Iris pigment epithelial cell (primary cell): ENCODE measurements at regions not wholly inside any gene's neighbourhood (a gene's known extent, or its start where the extent isn't known, plus 50 kb on each side); places are given as distances from the start of the nearest gene placed in this dataset.

Source experiments
- DNase-seq: peaks from one replicate; pipeline ENCODE4 v3.0.0-alpha.2; 2011; ENCODE audit warnings: low read depth

DNA sequence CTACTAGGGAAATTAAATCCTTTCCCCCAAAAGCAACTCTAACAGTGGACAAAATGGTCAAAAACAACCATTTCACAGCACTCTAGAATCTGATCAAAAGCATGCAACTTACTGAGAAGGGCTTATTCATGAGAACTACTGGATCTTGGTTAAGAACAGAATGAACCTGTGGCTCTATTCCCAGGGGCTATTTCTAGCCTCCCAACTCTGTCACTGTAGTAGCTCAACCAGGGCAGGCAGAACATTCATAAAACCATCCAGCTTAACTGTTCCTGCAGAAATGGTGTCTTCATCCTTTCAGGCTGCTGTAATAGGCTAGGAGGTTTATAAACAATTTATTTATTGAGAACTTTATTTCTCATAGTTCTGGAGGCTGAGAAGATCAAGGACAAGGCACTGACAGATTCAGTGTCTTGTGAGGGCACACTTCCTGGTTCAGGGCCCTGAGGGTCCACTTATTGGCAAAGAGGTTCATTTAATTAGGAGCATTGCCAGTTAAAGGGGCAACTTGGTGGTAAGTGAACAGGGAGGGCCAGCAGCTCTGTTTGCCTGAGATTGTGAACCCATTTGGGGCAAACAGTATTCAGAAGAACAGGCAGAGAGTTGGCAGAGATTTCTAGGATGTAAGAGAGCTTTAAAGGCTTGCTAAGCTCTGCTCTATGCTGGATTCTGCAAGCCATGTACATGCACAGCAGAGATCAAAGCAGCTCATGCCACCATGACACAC lies 238.5 kb upstream of the FBXL7 start:
- DNase-seq = no peak

DNA sequence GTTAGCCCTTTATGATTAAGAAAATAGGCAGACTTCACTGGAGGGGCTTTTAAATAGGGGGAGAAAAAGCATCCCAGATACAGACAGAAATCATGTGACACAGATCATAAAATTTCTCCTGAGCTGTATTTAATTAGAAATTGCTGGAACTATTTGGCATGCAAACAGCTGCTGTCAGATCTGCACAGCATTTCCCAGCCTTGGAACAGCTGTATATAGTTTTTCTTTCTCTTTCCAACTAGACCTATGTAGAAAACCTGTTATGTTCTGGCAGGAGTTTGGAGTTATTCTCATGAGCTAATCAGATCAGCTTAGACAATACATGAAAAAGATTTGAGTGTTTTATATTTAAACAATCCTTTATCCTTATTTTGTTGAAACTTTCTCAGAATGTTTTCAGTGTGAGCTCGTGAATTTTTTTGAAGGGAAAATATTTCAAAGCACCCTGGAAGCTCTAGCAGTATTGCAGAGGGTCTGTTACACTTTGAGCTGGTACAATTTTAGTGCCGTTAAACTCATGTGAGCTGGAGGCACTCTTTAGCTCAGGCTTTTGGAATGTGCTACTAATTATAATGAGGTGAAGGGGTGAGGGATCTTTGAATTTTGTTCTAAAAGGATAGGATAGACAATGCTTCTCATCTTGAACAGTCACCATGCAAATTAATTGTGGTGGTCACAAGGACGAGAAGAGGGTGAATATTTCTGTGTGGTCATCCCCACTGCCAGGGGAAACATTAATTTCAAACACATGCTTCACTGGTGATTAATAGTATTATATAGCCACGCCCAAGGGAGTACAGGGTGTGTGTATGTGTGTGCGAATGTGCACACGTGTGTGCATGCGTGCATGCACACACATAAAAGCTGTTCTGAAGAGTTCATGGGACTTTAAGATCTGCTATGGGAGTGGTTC lies 239.4 kb upstream of the FBXL7 start:
- DNase-seq = no peak

DNA sequence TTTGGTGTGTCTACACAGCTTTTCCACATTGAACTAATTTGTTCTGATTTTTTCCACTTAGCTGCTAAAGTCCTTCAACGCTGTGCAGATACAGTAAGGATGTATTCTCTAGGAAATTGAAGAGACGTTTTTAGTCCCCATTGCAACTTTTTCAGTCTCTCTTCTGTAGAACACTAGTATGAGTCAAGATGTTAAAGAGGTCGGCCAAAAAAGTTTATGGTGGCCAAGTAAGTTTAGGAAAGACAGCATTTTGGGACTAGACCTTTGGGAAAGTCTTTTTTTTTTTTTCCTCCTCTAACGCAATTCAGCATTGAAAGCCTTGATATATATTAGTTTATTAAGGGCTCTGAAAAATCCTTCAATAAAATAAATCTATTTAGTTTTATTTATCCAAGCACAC lies 243.5 kb upstream of the FBXL7 start:
- no peak for DNase-seq

DNA sequence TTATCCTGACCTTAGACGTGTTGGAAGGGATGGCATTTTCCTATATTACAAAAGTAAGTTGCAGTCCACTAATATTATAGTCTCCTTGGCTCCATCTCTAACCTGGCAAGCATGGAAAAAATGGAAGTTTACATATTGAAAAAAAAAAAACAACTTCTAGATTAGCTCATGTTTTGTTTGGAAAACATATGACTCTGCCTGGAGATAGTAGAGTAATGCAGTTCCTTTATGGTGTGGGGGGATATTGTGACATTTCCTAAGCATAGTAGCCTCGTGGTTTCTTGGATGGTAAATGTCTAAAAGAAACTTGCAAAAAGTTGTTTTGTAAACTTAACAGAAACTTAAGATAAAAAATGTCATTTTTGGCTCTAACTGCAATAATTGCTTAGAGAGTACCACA lies 244.4 kb upstream of the FBXL7 start:
- no peak for DNase-seq

DNA sequence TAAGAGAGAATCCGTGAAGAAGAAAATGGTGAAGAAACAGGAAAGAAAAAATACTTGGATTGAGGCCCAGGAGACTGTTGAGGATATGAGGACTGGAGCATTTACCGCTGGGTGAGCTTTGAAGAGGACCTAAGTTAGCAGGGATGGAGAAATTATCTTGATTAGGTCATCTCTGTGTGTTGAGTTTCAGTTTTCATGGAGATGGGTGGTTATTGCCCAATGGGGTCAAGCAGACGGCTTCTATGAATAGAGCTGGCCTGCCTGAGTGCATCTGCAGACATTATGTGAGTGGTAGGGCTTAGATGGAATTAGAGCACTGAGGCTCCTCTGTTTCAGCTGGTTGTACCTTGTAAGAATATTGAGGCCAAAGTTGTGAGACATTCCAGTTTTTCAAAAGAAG lies 245.4 kb upstream of the FBXL7 start:
- peak; percentile 75 for DNase-seq

DNA sequence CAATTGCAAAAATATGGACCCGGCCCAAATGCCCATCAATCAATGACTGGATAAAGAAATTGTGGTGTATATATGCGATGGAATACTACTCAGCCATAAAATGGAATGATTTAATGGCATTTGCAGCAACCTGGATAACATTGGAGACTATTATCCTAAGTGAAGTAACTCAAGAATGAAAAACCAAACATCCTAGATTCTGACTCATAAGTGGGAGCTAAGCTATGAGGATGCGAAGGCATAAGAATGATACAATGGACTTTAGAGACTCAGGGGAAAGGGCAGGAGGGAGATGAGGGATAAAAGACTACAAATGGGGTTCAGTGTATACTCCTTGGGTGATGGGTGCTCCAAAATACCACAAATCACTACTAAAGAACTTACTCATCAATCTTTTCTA lies 247.6 kb upstream of the FBXL7 start:
- no peak for DNase-seq

DNA sequence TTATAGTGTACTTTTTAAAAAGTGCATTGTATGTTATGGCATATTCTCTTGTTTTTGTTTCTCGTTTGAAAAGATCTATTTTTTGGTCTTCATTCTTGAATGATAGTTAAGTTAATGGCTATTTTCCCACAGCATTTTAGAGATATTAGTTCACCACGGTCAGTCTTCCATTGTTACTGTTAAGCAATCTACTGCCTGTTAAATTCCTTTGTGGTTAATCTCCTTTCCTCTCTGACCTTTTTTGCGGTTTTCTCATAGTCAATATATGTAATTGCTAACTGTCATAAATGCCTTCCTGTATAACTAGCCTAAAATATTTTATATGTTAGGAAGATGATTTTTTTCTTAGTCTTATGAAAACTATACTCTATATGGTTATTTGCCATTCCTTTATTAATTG lies 250.8 kb upstream of the FBXL7 start:
- peak; percentile 87 for DNase-seq

DNA sequence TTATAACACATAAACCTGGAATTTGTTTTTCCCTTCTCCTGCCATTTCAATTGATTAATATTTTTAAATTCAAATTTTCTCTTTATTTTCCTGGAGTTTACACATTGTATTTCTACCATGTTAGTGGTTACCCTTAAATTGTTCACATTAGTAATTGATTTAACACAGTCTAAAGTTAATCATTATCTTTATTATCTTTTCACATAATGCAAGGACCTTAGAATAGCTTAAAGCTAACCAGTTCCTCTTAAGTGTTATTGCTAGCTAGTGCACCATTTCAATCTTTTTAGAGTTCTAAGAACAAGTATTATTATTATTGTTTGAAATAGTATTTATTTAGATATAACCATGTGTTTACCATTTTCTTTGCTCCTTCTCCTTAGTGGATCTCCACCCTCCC lies 251.2 kb upstream of the FBXL7 start:
- no peak for DNase-seq

DNA sequence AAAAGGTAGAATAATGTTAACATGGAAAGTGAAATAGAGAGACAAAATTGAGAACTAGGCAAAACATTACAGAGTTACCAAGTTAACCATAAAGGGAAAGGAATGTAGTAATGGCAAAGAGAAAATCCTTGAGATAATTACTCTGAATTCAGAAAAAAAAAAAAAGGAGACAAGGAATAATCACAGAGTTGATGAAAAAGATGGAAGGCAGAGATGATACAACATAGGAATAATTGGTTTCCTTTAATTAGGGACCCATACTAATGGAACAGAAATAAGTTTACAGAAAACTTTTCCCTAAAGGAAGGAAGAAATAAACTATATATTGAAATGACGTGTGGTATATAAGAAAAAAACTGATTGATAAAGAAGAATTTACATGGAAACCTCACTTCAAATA lies 254.1 kb upstream of the FBXL7 start:
- DNase-seq = no peak

DNA sequence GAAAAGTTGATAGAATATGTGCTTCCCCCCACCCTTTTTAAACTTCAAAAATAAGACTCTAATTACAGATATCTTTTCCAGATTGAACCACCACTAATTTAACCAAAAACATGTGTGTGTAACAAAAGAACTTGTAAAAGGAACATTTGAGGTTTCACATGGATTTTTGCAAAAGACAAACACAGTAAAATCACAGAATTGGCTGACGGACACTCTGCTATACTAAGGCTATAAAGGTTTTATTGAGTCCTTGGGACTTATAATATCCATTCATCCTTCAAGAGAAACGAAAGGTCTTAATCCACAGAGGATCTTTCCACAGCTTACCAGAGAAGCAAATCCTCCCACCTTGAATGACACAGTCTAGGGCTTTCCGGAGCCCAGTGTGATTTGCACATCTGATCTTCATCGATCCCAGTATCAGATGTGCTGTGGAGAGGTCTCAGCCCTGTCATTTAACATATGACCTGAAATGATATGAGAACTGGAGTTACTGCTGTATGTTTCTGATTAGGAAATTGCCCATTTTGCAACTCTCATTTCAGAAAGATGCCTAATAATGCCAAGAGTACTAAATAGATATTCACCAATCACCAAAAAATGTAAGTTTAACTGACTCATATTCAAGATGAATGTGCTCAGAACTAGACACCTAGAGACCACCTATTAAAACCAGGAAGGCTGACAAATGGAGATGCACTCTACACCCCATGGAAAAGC lies 256.5 kb upstream of the FBXL7 start:
- no peak for DNase-seq

DNA sequence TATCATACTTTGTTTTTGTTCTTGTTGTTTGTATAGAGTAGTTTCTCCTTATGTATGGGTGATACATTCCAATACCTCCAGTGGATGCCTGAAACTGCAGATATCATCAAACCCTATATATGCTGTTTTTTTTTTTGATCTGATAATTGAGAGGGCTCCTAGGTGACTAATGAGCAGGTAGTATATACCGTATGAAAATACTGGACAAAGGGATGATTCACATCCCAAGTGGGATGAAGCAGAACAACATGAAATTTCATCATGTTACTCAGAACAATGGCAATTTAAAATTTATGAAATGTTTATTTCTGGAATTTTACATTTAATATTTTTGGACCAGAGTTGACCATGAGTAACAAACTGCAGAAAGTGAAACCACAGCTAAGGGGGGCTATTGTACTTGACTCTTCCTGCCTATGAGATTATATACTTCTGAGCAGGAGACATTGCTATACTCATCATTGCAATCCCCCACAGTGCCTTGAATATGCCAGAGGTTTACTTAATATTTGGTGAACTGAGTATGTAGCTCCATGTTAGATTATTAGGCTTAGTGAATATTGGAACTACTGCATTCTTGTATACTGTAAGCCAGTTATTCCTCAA lies 258.7 kb upstream of the FBXL7 start:
- no peak for DNase-seq

DNA sequence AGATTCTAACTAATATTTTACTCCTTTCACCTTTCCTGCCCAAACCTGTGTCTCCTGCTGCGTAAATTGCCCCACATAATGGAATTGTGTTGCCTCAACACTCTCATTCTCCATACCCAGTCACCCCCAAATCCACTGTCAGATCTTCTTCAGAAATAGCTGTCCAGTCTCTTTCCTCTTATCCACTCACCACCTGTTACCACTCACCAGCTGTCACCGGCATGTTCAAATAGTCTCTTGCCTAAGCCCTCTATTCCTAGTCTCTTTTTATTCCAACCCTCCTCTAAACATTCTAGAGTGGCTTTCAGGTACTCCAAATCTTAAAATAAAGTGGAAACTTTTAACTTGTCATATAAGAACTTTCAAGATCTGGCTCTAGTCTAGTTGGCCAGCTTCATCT lies 262.0 kb upstream of the FBXL7 start:
- no peak for DNase-seq

DNA sequence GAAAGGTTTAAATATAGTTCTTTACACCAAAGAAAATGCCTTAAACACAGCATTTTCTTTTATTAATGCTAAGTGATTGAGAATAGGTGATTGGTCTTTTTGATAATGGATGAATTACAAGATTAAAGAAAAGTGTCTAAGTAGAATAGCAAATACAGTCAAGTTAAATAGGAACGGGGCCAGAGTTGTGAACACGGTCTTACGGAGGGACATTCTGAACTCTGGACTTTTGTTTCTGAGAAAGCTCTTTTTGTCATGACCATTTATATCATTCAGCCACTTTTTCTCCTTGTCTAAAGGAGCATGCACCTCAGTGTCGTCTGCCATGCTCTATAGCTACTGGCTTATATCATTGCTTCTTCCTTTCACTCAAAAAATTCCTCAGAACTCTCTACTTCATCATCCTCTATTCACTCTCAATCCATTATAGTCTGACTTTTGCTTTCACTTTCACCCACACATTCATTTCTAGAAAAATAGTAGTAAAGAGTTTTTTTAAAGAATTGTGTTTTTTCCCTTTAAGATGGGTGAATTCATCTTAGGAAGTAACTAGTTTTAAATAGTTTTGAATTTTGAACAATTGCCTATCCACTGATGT lies 263.0 kb upstream of the FBXL7 start:
- DNase-seq = no peak

DNA sequence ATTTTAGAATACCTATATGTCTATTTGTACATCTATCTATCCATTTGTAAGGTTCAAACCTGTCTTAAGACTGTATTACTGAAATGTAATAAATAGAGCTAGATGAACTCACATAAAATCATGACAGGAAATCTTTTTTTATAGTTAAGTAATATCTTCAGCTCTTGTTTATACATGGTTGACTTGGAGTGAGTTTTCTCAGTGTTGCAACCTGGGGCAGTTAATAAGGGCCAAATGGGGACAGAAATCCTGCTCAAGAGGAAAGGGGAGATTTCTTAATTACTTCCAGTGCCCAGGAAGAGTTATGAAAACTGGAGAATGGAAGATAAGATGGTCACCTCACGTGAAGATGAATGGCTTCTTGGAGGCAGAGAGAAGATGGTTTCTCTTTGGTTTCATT lies 265.1 kb upstream of the FBXL7 start:
- DNase-seq = peak; percentile 16

DNA sequence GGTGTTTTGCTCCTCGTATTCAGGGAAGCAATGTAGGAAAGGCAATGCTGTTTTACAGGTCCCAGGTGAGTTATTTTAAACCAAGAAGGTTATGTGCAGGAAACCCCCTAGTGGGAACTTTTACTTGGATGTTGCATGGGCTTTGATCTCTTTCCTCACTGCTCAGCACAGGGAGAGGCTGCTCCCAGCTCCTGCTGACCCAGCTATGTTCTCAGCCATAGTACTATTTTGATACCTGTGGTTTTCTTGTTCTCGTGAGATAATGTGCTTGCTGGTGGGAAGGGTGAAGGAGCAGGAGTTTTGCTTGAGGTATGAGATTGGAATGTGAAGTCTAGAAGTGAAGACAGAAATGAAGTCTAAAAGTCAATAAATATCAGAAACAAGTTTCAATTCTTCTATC lies 265.6 kb upstream of the FBXL7 start:
- DNase-seq = peak; percentile 27

DNA sequence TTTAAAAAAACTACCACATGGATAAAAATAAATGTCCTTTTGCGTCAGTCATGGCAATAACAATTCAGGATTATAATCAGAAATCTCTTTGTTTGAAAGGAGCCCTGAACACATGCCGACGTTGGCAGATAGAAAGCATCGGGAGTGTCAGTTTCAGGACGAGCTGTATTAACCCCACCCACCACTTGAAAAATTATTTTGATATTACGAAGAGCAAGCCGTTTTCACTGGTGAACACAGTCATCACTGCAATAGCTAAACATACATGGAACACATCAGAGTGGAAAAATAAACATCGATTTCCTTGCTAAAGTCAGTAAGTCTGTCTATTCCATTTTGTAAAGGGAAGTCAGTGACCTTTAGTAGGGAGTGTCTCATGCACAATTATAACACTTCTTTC lies 266.4 kb upstream of the FBXL7 start:
- peak; percentile 38 for DNase-seq

DNA sequence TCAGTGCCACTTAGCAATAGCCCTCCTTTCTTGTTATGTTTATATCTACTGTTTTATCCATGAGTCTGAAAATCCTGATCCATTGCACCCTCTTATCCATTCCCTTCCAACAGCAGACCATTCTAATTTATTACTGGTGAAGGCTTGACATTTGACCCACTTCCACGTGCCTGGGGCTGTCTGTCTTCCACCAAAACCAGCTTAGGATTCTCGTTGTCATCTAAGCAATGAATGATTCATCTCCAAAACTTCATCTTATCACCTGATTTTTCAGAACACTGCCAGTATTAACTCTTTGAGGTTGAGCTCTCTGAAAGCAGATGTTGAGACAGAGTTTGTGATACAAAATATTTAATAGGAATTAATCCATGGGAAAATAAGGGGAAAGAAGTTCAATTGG lies 277.8 kb upstream of the FBXL7 start:
- peak; percentile 1 for DNase-seq

DNA sequence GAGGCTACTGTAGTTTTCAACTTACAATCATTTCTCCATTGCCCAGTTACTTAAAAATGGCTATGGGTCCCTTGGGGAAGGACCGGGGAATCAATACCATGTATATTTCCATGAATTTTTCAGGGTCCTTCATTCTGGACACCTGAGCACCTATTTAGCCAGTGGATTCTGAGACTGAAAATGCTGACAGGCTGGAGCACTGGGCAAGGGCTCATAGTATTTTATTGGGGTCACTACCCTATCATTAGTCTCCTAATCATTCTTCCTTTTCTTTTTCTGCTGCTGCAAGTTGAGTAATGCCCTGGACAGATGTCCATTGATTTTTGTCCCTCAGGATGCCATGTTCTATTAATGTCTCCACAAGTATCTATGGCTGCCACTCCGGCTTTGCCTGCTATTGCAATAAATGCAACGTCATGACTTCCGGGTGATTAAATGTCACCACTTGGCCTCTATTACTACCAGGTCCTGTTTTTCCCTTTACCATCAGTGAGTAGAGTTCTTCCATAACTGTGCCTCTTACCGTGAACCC lies 279.3 kb upstream of the FBXL7 start:
- DNase-seq = no peak

DNA sequence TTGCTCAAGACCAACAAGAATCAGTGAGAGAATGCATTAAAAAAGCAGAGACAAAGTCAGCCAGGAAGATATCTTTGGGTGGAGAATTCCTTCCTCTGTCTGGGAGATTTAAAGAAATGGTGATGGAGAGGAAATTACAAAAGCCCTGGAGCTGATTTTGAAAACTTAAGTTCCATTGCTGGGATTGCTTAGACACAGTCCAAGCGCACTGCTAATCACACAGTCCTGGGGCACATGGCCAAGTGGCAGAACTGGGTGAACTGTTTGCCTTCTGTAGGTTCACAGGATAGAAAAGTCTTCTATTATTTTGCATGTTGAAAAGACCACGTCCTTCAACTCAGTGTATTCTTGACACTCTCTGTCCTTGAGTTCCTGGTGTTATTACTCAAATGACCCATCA lies 284.9 kb upstream of the FBXL7 start:
- no peak for DNase-seq

DNA sequence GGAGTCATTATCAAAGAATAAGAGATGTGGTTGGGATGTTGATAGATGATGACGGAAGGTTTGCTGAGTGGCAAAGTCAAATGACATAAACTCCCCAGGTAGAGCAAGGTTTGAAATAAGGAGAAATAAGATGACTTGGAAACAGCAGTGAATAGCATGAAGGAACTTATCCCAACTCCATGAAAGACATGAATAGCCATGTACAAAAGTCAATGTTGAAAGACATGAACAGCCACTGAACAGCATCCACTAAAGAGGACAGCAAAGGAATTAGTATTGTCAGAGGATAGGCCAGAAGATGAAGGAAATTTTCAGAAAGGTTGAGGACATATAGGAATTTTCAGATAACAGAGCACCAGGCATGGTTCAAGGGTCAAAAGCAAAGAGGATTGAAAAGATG lies 286.0 kb upstream of the FBXL7 start:
- no peak for DNase-seq

DNA sequence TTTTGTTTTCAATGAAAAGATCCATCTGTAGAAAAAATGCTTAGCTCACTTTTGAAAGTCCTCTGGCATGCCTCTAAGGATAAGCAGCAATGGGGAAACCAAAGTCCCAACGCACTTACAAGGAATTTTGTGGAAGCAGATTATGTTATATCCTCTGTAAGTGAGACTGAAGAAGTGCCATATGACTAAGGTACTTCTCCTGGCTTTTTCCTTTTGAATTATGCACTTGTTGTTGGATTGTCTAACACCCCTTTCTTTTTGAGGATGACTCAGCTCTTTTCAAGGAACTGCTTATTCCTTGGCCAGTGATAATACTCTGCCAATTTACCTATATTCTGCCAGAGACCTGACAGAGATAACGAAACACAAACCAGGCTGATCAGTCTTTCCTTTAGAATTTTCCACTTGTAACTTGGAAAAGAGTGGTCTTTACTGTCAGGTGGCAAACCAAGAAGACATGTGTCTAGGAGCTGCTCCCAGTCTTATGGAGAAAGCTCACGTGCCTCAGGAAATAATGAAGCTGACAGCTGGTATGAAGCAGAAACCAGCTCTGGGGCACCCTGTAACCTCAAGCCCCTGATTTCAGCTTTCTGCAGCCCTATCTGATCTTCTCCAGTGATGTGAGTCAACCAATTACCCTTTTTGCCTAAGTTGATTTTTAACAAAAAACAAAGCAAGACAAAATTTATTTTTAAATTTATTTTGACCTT lies 290.8 kb upstream of the FBXL7 start:
- no peak for DNase-seq
